B cell (primary cell): ENCODE measurements at regions not wholly inside any gene's neighbourhood (a gene's known extent, or its start where the extent isn't known, plus 50 kb on each side); places are given as distances from the start of the nearest gene placed in this dataset.

ENCODE experiments used
- ATAC-seq: fragments of 200-7000 bp; cut with Tn5 transposase; one replicate; pipeline ENCODE4 v1.10.0; 2021; ENCODE audit warnings: low read depth, mild to moderate bottlenecking, moderate number of reproducible peaks, moderate library complexity
- CTCF ChIA-PET: fragments of 350-600 bp; sonication (Branson Sonifier 250); formaldehyde crosslinking; loops from one replicate; lab custom pipeline; 2021; ENCODE audit warnings: antibody characterized with exemption, inconsistent platforms; lab: Charles Lee
- POLR2A ChIA-PET: fragments of 350-600 bp; sonication (Branson Sonifier 250); formaldehyde crosslinking; loops from one replicate; lab custom pipeline; 2021; ENCODE audit warnings: antibody characterized with exemption; lab: Charles Lee
- DNase-seq: peaks from one replicate; pipeline ENCODE4 v3.0.0; 2013
- H2AFZ ChIP-seq: 2 replicates; pipeline ENCODE4 v1.6.1; 2012; ENCODE audit warnings: mild to moderate bottlenecking, low read depth, low read length; ENCODE audit not compliant: insufficient read depth, poor library complexity, severe bottlenecking
- H3K27ac ChIP-seq, 2 donors: 1 replicate in 1 of 2; 2 replicates in 1 of 2; pipeline ENCODE4 v1.5.1; 2012 to 2013; ENCODE audit warnings: low read length in 2 of 2, mild to moderate bottlenecking in 2 of 2, moderate library complexity in 1 of 2
- H3K27me3 ChIP-seq, 4 experiments: fragments of 200-600 bp in 1 of 4; sonication (generic) in 1 of 4; replicated peaks in 1 of 4; 1 replicate in 2 of 4; 2 replicates in 2 of 4; pipeline versions ENCODE4 v1.6.1 to v1.7.0; 2013 to 2016; ENCODE audit warnings: low read length in 3 of 4, mild to moderate bottlenecking in 2 of 4, mixed read lengths in 1 of 4, moderate library complexity in 1 of 4; ENCODE audit not compliant: insufficient read depth in 4 of 4, control insufficient read depth in 3 of 4; ENCODE audit errors: control extremely low read depth in 1 of 4
- H3K36me3 ChIP-seq, 2 experiments: replicated peaks in 1 of 2; 1 replicate in 1 of 2; 2 replicates in 1 of 2; pipeline versions ENCODE4 v1.6.1 to v1.7.1; 2013; ENCODE audit warnings: low read length in 1 of 2; ENCODE audit not compliant: insufficient read depth in 2 of 2, control insufficient read depth in 1 of 2; ENCODE audit errors: control extremely low read depth in 1 of 2, extremely low read depth in 1 of 2
- H3K4me1 ChIP-seq, 2 donors: fragments of 200-600 bp in 1 of 2; sonication (generic) in 1 of 2; 1 replicate in 1 of 2; 2 replicates in 1 of 2; pipeline versions ENCODE4 v1.5.1 to v1.6.1; 2013 to 2017; ENCODE audit warnings: low read length in 2 of 2; ENCODE audit not compliant: control insufficient read depth in 2 of 2, insufficient read depth in 2 of 2
- H3K4me2 ChIP-seq: replicated peaks from 2 replicates; pipeline ENCODE3; 2012; ENCODE audit warnings: mild to moderate bottlenecking, low read depth, low read length; ENCODE audit not compliant: poor library complexity, severe bottlenecking
- H3K4me3 ChIP-seq, 5 experiments: fragments of 200-600 bp in 1 of 5; sonication (generic) in 1 of 5; 1 replicate in 3 of 5; 2 replicates in 2 of 5; pipeline versions ENCODE4 v1.5.1 to v1.7.0; 2011 to 2016; ENCODE audit warnings: low read length in 4 of 5, mild to moderate bottlenecking in 4 of 5, low read depth in 2 of 5, control low read depth in 1 of 5, moderate library complexity in 1 of 5; ENCODE audit not compliant: insufficient read depth in 1 of 5; ENCODE audit errors: control extremely low read depth in 1 of 5, extremely low read depth in 1 of 5
- H3K79me2 ChIP-seq: fragments of 200-600 bp; sonication (generic); one replicate; pipeline ENCODE4 v1.6.0; 2016; ENCODE audit warnings: low read length; ENCODE audit not compliant: control insufficient read depth, insufficient read depth
- H3K9ac ChIP-seq: fragments of 200-600 bp; sonication (generic); 2 replicates; pipeline ENCODE4 v1.6.1; 2017; ENCODE audit warnings: mild to moderate bottlenecking, low read length, moderate library complexity
- H3K9me3 ChIP-seq, 3 donors: one replicate each; pipeline versions ENCODE4 v1.6.1 to v1.7.1; 2013; ENCODE audit warnings: low read length in 2 of 3; ENCODE audit not compliant: control insufficient read depth in 2 of 3, insufficient read depth in 1 of 3; ENCODE audit errors: control extremely low read depth in 1 of 3
- H4K20me1 ChIP-seq: 2 replicates; pipeline ENCODE4 v1.6.0; 2012; ENCODE audit warnings: mild to moderate bottlenecking, low read length; ENCODE audit not compliant: insufficient read depth, control insufficient read depth, poor library complexity, severe bottlenecking
- H3K27ac Mint-ChIP-seq: one replicate; pipeline ENCODE4 v1.8.0; 2021; ENCODE audit warnings: mixed read lengths
- H3K27me3 Mint-ChIP-seq: one replicate; pipeline ENCODE4 v1.8.0; 2021; ENCODE audit warnings: mixed read lengths
- H3K4me1 Mint-ChIP-seq: one replicate; pipeline ENCODE4 v1.8.0; 2021; ENCODE audit warnings: mixed read lengths
- H3K4me3 Mint-ChIP-seq: one replicate; pipeline ENCODE4 v1.8.0; 2021; ENCODE audit warnings: mixed read lengths
- H3K9me3 Mint-ChIP-seq: one replicate; pipeline ENCODE4 v1.8.0; 2022; ENCODE audit warnings: mixed read lengths; ENCODE audit not compliant: insufficient read depth
- CTCF ChIP-seq: fragments of 200-600 bp; IDR thresholded peaks from one replicate; pipeline ENCODE4 v1.8.0; 2022; ENCODE audit warnings: antibody characterized with exemption, mild to moderate bottlenecking
- EZH2 ChIP-seq: IDR thresholded peaks from 2 replicates; pipeline ENCODE4 v1.6.1; 2012; ENCODE audit warnings: borderline replicate concordance, low read depth, mild to moderate bottlenecking, moderate library complexity, low read length; ENCODE audit not compliant: insufficient read depth, poor library complexity, severe bottlenecking
- WGBS: methylation state at CpG from one replicate; pipeline ENCODE4 v1.1.5; 2013; ENCODE audit warnings: missing lambda C conversion rate; ENCODE audit not compliant: insufficient coverage; 5-methylcytosine and 5-hydroxymethylcytosine counted together
- intact Hi-C: fragments of 100-400 bp; cut with micrococcal nuclease; formaldehyde crosslinking; loops from one replicate; pipeline ENCODE4 v1.10.0; 2022

- H3K27me3 ChIP-seq: no peaks in the 10 kb centered on the region
- Mint-ChIP-seq H3K27ac (no peak overlapping the region), H3K9me3 (peaks cover 3% of the 10 kb centered on the region), H3K4me3 (no peak overlapping the region), H3K27me3 (no peaks in the 10 kb centered on the region), H3K4me1 (no peaks in the 10 kb centered on the region)
- no peaks in the 10 kb centered on the region for H3K9me3 ChIP-seq
- ATAC-seq: no peak
- ChIA-PET CTCF (no interaction called here), POLR2A (no interaction called here)
- H2AFZ ChIP-seq: no peak overlapping the region
- no peak for DNase-seq
- H3K4me3 ChIP-seq: no peak overlapping the region
- no peak overlapping the region for H3K27ac ChIP-seq
- TF ChIP-seq EZH2: no peak
- TF ChIP-seq CTCF: no peak
- H4K20me1 ChIP-seq: no peaks in the 10 kb centered on the region
- no peak overlapping the region for H3K9ac ChIP-seq
- no peak overlapping the region for H3K4me2 ChIP-seq
- H3K79me2 ChIP-seq: no peaks in the 10 kb centered on the region
- intact Hi-C loops: no loop called here
- no peaks in the 10 kb centered on the region for H3K36me3 ChIP-seq
- H3K4me1 ChIP-seq: no peaks in the 10 kb centered on the region
Measured at GRCh38 chr10:9656386-9656785, 1361.3 kb upstream of the CELF2 start.

DNA sequence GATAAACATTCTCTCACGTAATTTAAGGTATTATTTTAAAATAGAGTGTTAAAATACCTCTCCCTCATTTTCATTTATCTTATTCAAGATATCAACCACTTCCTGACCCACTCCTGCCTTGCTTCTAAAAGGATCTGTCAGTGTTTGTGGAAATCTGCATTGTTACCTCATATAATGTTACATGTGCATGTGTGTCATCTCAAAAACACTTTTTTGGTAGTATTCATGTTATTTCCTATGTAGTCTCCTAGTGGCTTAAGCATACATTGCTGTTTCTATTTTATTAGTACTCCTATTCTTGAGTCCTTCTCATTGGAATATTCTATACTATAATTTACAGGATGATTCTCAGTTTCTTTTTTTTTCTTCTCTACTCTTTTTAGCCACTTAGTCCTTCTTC is 1360.7 kb upstream of the CELF2 start:
- Histone ChIP-seq H3K4me3 (no peak overlapping the region), H3K27me3 (no peaks in the 10 kb centered on the region), H3K4me2 (no peak overlapping the region), H3K79me2 (no peaks in the 10 kb centered on the region), H3K36me3 (no peaks in the 10 kb centered on the region), H3K27ac (no peak overlapping the region), H3K9me3 (no peaks in the 10 kb centered on the region), H2AFZ (no peak overlapping the region), H3K9ac (no peak overlapping the region), H4K20me1 (no peaks in the 10 kb centered on the region), H3K4me1 (no peaks in the 10 kb centered on the region)
- intact Hi-C loops: no loop called here
- H3K27ac Mint-ChIP-seq: no peak overlapping the region
- H3K9me3 Mint-ChIP-seq: peaks cover 3% of the 10 kb centered on the region
- H3K4me3 Mint-ChIP-seq: no peak overlapping the region
- H3K27me3 Mint-ChIP-seq: no peaks in the 10 kb centered on the region
- ATAC-seq (no peak), DNase-seq (no peak)
- ChIA-PET CTCF (no interaction called here), POLR2A (no interaction called here)
- no peaks in the 10 kb centered on the region for H3K4me1 Mint-ChIP-seq
- no CpG with 5 or more reads among the region's 1 CpG for WGBS
- no peak for TF ChIP-seq CTCF
